Small intestine (tissue), 7 donors: ENCODE measurements at regions not wholly inside any gene's neighbourhood (a gene's known extent, or its start where the extent isn't known, plus 50 kb on each side); places are given as distances from the start of the nearest gene placed in this dataset.

Experiments used
- DNase-seq, 2 donors: peaks; one replicate each; pipeline versions ENCODE4 v3.0.0 to v3.0.0-alpha.2; 2013
- FAIRE-seq: peaks from 2 replicates; lab custom pipeline; 2012; peaks lifted over from hg19 to GRCh38; lab: Jason Lieb, UNC
- H3K27ac ChIP-seq, 3 donors: one replicate each; pipeline ENCODE4 v1.5.1; 2013; ENCODE audit warnings: low read length in 2 of 3, mild to moderate bottlenecking in 2 of 3, control low read depth in 1 of 3, inconsistent platforms in 1 of 3, low read depth in 1 of 3, moderate library complexity in 1 of 3
- H3K27me3 ChIP-seq, 3 donors: one replicate each; pipeline ENCODE4 v1.6.1; 2013; ENCODE audit warnings: low read length in 3 of 3, inconsistent platforms in 1 of 3; ENCODE audit not compliant: control insufficient read depth in 3 of 3, insufficient read depth in 3 of 3
- H3K36me3 ChIP-seq, 3 donors: one replicate each; pipeline ENCODE4 v1.6.1; 2013; ENCODE audit warnings: low read length in 3 of 3, inconsistent platforms in 1 of 3, low read depth in 1 of 3, mild to moderate bottlenecking in 1 of 3, moderate library complexity in 1 of 3; ENCODE audit not compliant: control insufficient read depth in 3 of 3, insufficient read depth in 2 of 3
- H3K4me1 ChIP-seq, 3 donors: one replicate each; pipeline ENCODE4 v1.6.1; 2013; ENCODE audit warnings: low read length in 2 of 3, inconsistent platforms in 1 of 3, low read depth in 1 of 3, mild to moderate bottlenecking in 1 of 3, moderate library complexity in 1 of 3; ENCODE audit not compliant: control insufficient read depth in 3 of 3, insufficient read depth in 2 of 3
- H3K4me3 ChIP-seq, 3 donors: one replicate each; pipeline ENCODE4 v1.5.1; 2013; ENCODE audit warnings: low read length in 3 of 3, control low read depth in 1 of 3, inconsistent platforms in 1 of 3, low read depth in 1 of 3, mild to moderate bottlenecking in 1 of 3, moderate library complexity in 1 of 3
- H3K9me3 ChIP-seq, 2 donors: one replicate each; pipeline ENCODE4 v1.6.1; 2013; ENCODE audit warnings: low read depth in 1 of 2, low read length in 1 of 2; ENCODE audit not compliant: control insufficient read depth in 2 of 2, insufficient read depth in 1 of 2
- WGBS, 3 donors: extraction: QIAGEN DNeasy Blood & Tissue Kit; methylation state at CpG; one replicate each; pipeline ENCODE4 v1.1.7; 2013; 5-methylcytosine and 5-hydroxymethylcytosine counted together
- donor health status: healthy with polysubstance abuse.
- donor health status: control.
- donor health status: control.
- donor health status: Bipolar disorder and iron deficiency.
- donor health status: healthy.

GRCh38 chr18:37779220-37779619, 213.6 kb upstream of the CELF4 start:
- H3K36me3 ChIP-seq, result no peaks in the 10 kb centered on the region
- DNase-seq (no peak), FAIRE-seq (no peak)
- no peaks in the 10 kb centered on the region for H3K4me1 ChIP-seq
- no peaks in the 10 kb centered on the region for H3K9me3 ChIP-seq
- H3K27ac ChIP-seq, result no peak overlapping the region
- no peaks in the 10 kb centered on the region for H3K27me3 ChIP-seq
- WGBS, 3 donors, result 31 to 65% (median 42%) methylated on average over 7 of the region's 7 CpGs
- no peak overlapping the region for H3K4me3 ChIP-seq

DNA sequence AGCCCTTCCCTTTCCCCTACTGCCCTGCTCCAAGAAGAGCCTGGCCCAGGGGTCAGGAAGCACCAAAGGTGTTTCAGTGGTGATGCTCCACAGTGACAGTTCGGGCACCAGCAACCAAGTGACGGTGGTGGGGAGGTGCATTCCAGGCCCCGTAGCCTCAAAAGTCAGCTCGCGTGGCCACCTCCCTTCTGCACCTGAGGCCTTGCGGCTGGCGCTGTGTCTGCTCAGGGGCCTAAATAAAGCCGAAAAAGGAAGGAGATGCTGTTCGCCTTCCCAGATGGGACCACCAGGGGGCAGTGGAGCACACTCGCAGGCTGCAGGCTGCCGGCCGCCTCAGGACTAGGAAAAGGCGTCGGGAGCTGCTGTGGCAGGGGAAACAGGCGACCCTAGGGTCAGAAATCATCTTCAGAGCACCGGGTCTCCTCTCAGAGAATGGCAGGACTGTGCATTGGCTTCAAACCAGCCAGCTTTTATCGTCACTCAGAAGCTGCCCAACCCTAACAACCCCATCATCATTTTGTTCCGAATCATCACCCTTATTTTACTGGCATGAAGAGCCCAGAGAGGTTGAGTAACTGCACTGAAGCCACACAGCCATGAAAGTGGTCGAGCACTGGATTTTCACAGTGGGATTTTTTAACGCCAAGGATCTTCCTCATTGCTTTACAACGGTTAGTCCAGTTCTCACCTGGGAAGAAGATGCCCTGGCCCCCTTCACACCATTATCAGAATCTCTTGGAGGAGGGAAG, 213.0 kb upstream of the CELF4 start:
- 19 to 24% (median 19%) methylated on average over 21 of the region's 21 CpGs for WGBS, 3 donors
- H3K4me1 ChIP-seq, result no peaks in the 10 kb centered on the region

GRCh38 chr18:37769826-37770225, 204.2 kb upstream of the CELF4 start:
- Histone ChIP-seq H3K4me1 (no peaks in the 10 kb centered on the region), H3K36me3 (no peaks in the 10 kb centered on the region), H3K27ac (no peak overlapping the region), H3K9me3 (no peaks in the 10 kb centered on the region), H3K4me3 (no peak overlapping the region), H3K27me3 (no peaks in the 10 kb centered on the region)
- no peak for DNase-seq
- 62 to 67% (median 64%) methylated on average over 1 of the region's 1 CpG for WGBS, 3 donors
- no peak for FAIRE-seq

More for the DNA sequence above, 213.0 kb upstream of the CELF4 start:
- Histone ChIP-seq H3K27ac (no peak overlapping the region), H3K9me3 (no peaks in the 10 kb centered on the region), H3K27me3 (no peaks in the 10 kb centered on the region), H3K36me3 (no peaks in the 10 kb centered on the region), H3K4me3 (no peak overlapping the region)
- FAIRE-seq (no peak), DNase-seq (peak; percentile 21 to 61)

DNA sequence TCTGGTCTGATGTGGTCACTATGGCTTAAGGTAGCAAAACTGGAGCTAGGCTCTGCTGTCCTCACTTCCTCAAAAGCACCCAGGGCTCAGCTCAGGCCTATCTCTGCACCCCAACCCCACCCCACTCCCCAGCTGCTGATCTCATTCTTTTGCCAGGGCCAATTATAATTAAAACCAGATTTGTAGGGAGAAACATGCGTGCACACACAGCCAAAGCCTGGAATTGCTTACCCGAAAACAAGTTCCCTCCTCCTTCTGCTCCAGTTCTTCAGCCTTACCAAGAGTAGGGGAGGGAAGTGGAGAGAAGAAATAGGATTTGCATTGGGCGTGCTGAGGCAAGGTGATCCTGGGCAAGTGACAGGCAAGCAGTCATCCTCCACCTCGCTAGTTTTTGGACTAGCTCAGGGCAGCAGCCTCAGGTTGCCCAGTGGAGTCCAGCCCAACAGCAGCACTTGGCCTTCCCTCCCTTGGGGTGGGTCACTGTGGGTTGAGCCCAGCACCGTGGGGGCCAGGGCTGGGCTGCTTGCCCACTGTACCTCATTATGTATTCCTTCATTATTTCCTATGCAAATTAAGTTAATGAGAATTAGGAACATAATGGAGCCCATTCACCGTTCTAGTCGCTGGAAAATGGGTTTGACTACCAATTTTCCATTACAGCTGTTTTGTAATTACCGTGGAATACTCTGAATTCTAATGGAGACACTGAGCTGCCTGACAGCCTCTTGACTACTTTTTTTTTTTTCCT, 199.1 kb upstream of the CELF4 start:
- Histone ChIP-seq H3K9me3 (no peaks in the 10 kb centered on the region), H3K27me3 (no peaks in the 10 kb centered on the region), H3K36me3 (no peaks in the 10 kb centered on the region), H3K4me1 (no peaks in the 10 kb centered on the region), H3K27ac (no peak overlapping the region), H3K4me3 (no peak overlapping the region)
- WGBS, 3 donors, result 74 to 85% (median 76%) methylated on average over 8 of the region's 8 CpGs
- FAIRE-seq (no peak), DNase-seq (no peak)

DNA sequence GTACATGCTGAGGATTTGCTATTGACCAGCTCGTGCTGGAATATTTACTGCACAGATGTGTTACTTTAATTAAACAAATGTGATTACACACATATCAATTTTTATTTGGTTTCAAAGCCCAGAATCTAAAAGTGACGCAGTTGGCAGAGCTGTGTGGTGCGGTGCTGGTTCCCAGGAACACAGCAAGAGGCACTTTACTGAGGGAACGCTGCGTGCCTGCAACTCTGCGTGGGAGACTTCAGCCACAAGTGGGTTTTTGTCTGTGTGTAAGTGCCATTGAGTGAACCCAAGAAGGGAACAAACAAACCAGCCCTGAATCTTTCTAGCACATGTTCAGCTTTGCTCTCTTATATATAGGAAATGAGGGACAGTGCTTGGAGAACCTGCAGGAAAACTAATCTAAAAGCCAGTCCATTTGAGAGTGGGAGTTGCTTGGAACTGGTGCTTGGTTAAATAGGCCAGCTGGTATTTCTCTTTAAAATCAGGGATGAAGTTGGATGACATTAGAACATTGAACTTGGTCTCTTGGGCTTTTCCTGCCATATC, 196.6 kb upstream of the CELF4 start:
- FAIRE-seq (no peak), DNase-seq (no peak)
- WGBS, 3 donors, result 82 to 87% (median 84%) methylated on average over 6 of the region's 6 CpGs
- no peaks in the 10 kb centered on the region for H3K27me3 ChIP-seq
- H3K4me3 ChIP-seq, result no peak overlapping the region
- no peak overlapping the region for H3K27ac ChIP-seq
- no peaks in the 10 kb centered on the region for H3K4me1 ChIP-seq
- H3K9me3 ChIP-seq, result no peaks in the 10 kb centered on the region
- no peaks in the 10 kb centered on the region for H3K36me3 ChIP-seq

GRCh38 chr18:37754141-37754540, 188.5 kb upstream of the CELF4 start:
- FAIRE-seq, result no peak

DNA sequence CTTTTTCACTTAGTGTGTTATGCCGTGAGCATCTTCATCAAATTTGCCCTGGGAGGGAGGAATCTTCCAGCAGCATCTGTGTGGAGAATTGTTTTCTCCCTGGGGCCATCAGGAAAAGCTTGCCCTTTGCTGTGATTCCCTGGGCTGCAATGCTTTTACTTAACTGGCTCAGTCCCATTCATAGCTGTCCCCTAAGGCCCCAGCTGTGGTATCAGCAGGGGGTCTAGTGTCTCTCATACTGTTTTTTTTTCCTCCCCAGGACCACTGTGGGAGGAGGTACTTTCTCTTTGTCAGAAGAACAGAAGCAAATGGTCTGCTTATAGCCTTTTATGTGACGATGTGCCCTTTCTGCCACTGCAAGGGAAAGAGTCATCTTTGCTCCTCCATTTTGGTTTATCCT, 176.8 kb upstream of the CELF4 start:
- no peak for FAIRE-seq
- Histone ChIP-seq H3K27me3 (no peaks in the 10 kb centered on the region), H3K9me3 (no peaks in the 10 kb centered on the region), H3K4me1 (no peaks in the 10 kb centered on the region), H3K4me3 (no peak overlapping the region), H3K36me3 (no peaks in the 10 kb centered on the region), H3K27ac (no peak overlapping the region)
- 52 to 80% (median 78%) methylated on average over 2 of the region's 2 CpGs for WGBS, 3 donors
- DNase-seq, result no peak

More at GRCh38 chr18:37754141-37754540, 188.5 kb upstream of the CELF4 start:
- Histone ChIP-seq H3K4me3 (no peak overlapping the region), H3K27ac (no peak overlapping the region), H3K27me3 (no peaks in the 10 kb centered on the region), H3K36me3 (no peaks in the 10 kb centered on the region), H3K4me1 (no peaks in the 10 kb centered on the region), H3K9me3 (no peaks in the 10 kb centered on the region)
- no peak for DNase-seq

- Histone ChIP-seq H3K36me3 (no peaks in the 10 kb centered on the region), H3K27me3 (no peaks in the 10 kb centered on the region), H3K4me3 (no peak overlapping the region), H3K27ac (no peak overlapping the region), H3K9me3 (no peaks in the 10 kb centered on the region), H3K4me1 (no peaks in the 10 kb centered on the region)
- 65 to 72% (median 66%) methylated on average over 7 of the region's 7 CpGs for WGBS, 3 donors
- DNase-seq (no peak), FAIRE-seq (no peak)
These were observed 175.5 kb upstream of the CELF4 start for GRCh38 chr18:37741032-37741623.
